HUES48 (cell line): ENCODE measurements at regions not wholly inside any gene's neighbourhood (a gene's known extent, or its start where the extent isn't known, plus 50 kb on each side); places are given as distances from the start of the nearest gene placed in this dataset.

ENCODE experiments used
- H3K27ac ChIP-seq: one replicate; pipeline ENCODE4 v1.7.0; 2013; ENCODE audit warnings: low read depth, low read length, inconsistent platforms
- H3K27me3 ChIP-seq: 2 replicates; pipeline ENCODE4 v1.6.1; 2013; ENCODE audit warnings: mild to moderate bottlenecking, low read length; ENCODE audit not compliant: control insufficient read depth, insufficient read depth
- H3K36me3 ChIP-seq: 2 replicates; pipeline ENCODE4 v1.6.1; 2013; ENCODE audit warnings: low read length; ENCODE audit not compliant: control insufficient read depth, insufficient read depth
- H3K4me1 ChIP-seq: 2 replicates; pipeline ENCODE4 v1.6.1; 2013; ENCODE audit warnings: mild to moderate bottlenecking, low read length; ENCODE audit not compliant: control insufficient read depth, insufficient read depth
- H3K4me3 ChIP-seq: 2 replicates; pipeline ENCODE4 v1.5.1; 2013; ENCODE audit warnings: mild to moderate bottlenecking, low read depth, low read length
- H3K9ac ChIP-seq: 2 replicates; pipeline ENCODE4 v1.6.1; 2013; ENCODE audit warnings: mild to moderate bottlenecking, low read depth, low read length, moderate library complexity
- H3K9me3 ChIP-seq: 2 replicates; pipeline ENCODE4 v1.6.1; 2013; ENCODE audit warnings: low read length; ENCODE audit not compliant: control insufficient read depth, insufficient read depth

GRCh38 chr7:9836671-9837070 lies 1137.0 kb upstream of the PHF14 start:
- no peaks in the 10 kb centered on the region for H3K4me1 ChIP-seq
- no peak overlapping the region for H3K9ac ChIP-seq

GRCh38 chr7:9842301-9842700 lies 1131.4 kb upstream of the PHF14 start:
- H3K4me3 ChIP-seq = no peak overlapping the region
- no peaks in the 10 kb centered on the region for H3K9me3 ChIP-seq
- no peak overlapping the region for H3K27ac ChIP-seq
- no peaks in the 10 kb centered on the region for H3K27me3 ChIP-seq
- no peaks in the 10 kb centered on the region for H3K36me3 ChIP-seq
- H3K4me1 ChIP-seq = no peaks in the 10 kb centered on the region
- H3K9ac ChIP-seq = no peak overlapping the region

More at GRCh38 chr7:9836671-9837070, 1137.0 kb upstream of the PHF14 start:
- Histone ChIP-seq H3K27ac (no peak overlapping the region), H3K4me3 (no peak overlapping the region), H3K27me3 (no peaks in the 10 kb centered on the region), H3K36me3 (no peaks in the 10 kb centered on the region), H3K9me3 (no peaks in the 10 kb centered on the region)

GRCh38 chr7:9846902-9847301 lies 1126.8 kb upstream of the PHF14 start:
- Histone ChIP-seq H3K4me1 (no peaks in the 10 kb centered on the region), H3K27me3 (no peaks in the 10 kb centered on the region), H3K9ac (no peak overlapping the region), H3K36me3 (no peaks in the 10 kb centered on the region), H3K9me3 (no peaks in the 10 kb centered on the region), H3K4me3 (no peak overlapping the region), H3K27ac (no peak overlapping the region)

GRCh38 chr7:9854605-9855004 lies 1119.1 kb upstream of the PHF14 start:
- Histone ChIP-seq H3K27me3 (no peaks in the 10 kb centered on the region), H3K36me3 (no peaks in the 10 kb centered on the region), H3K4me1 (no peaks in the 10 kb centered on the region), H3K9ac (no peak overlapping the region), H3K9me3 (no peaks in the 10 kb centered on the region), H3K4me3 (no peak overlapping the region), H3K27ac (no peak overlapping the region)

GRCh38 chr7:9856668-9857067 lies 1117.0 kb upstream of the PHF14 start:
- no peaks in the 10 kb centered on the region for H3K4me1 ChIP-seq
- no peaks in the 10 kb centered on the region for H3K27me3 ChIP-seq
- H3K36me3 ChIP-seq = no peaks in the 10 kb centered on the region
- H3K9me3 ChIP-seq = no peaks in the 10 kb centered on the region
- H3K4me3 ChIP-seq = no peak overlapping the region
- no peak overlapping the region for H3K27ac ChIP-seq
- H3K9ac ChIP-seq = no peak overlapping the region

- H3K4me3 ChIP-seq = no peak overlapping the region
- H3K9ac ChIP-seq = no peak overlapping the region
- H3K4me1 ChIP-seq = no peaks in the 10 kb centered on the region
- no peak overlapping the region for H3K27ac ChIP-seq
- no peaks in the 10 kb centered on the region for H3K36me3 ChIP-seq
- no peaks in the 10 kb centered on the region for H3K27me3 ChIP-seq
- H3K9me3 ChIP-seq = no peaks in the 10 kb centered on the region
Observed at GRCh38 chr7:9863545-9863944, 1110.1 kb upstream of the PHF14 start.

- Histone ChIP-seq H3K27me3 (no peaks in the 10 kb centered on the region), H3K9me3 (no peaks in the 10 kb centered on the region), H3K36me3 (no peaks in the 10 kb centered on the region), H3K4me1 (no peaks in the 10 kb centered on the region), H3K4me3 (no peak overlapping the region), H3K9ac (no peak overlapping the region), H3K27ac (no peak overlapping the region)
Observed at GRCh38 chr7:9869151-9869550, 1104.5 kb upstream of the PHF14 start.

GRCh38 chr7:9869566-9869965 lies 1104.1 kb upstream of the PHF14 start:
- Histone ChIP-seq H3K9me3 (no peaks in the 10 kb centered on the region), H3K4me1 (no peaks in the 10 kb centered on the region), H3K27me3 (no peaks in the 10 kb centered on the region), H3K4me3 (no peak overlapping the region), H3K27ac (no peak overlapping the region), H3K9ac (no peak overlapping the region), H3K36me3 (no peaks in the 10 kb centered on the region)

GRCh38 chr7:9870674-9871073 lies 1103.0 kb upstream of the PHF14 start:
- Histone ChIP-seq H3K27ac (no peak overlapping the region), H3K36me3 (no peaks in the 10 kb centered on the region), H3K27me3 (no peaks in the 10 kb centered on the region), H3K9me3 (no peaks in the 10 kb centered on the region), H3K9ac (no peak overlapping the region), H3K4me3 (no peak overlapping the region), H3K4me1 (no peaks in the 10 kb centered on the region)

GRCh38 chr7:9874182-9874581 lies 1099.5 kb upstream of the PHF14 start:
- Histone ChIP-seq H3K4me3 (no peak overlapping the region), H3K36me3 (no peaks in the 10 kb centered on the region), H3K4me1 (no peaks in the 10 kb centered on the region), H3K27ac (no peak overlapping the region), H3K9me3 (no peaks in the 10 kb centered on the region), H3K27me3 (no peaks in the 10 kb centered on the region), H3K9ac (no peak overlapping the region)

GRCh38 chr7:9876053-9876452 lies 1097.6 kb upstream of the PHF14 start:
- no peaks in the 10 kb centered on the region for H3K36me3 ChIP-seq
- no peak overlapping the region for H3K27ac ChIP-seq
- no peak overlapping the region for H3K4me3 ChIP-seq
- no peaks in the 10 kb centered on the region for H3K4me1 ChIP-seq
- no peaks in the 10 kb centered on the region for H3K9me3 ChIP-seq
- no peaks in the 10 kb centered on the region for H3K27me3 ChIP-seq
- H3K9ac ChIP-seq = no peak overlapping the region

- H3K4me3 ChIP-seq = no peak overlapping the region
- no peaks in the 10 kb centered on the region for H3K27me3 ChIP-seq
- H3K36me3 ChIP-seq = no peaks in the 10 kb centered on the region
- no peaks in the 10 kb centered on the region for H3K9me3 ChIP-seq
- 0 out of 2 replicates have a peak, but pooled peaks cover 4% of the 10 kb centered on the region for H3K4me1 ChIP-seq
- H3K9ac ChIP-seq = no peak overlapping the region
- H3K27ac ChIP-seq = no peak overlapping the region
Observed at GRCh38 chr7:9889554-9889953, 1084.1 kb upstream of the PHF14 start.
